HG03097 (cell line): ENCODE measurements at regions not wholly inside any gene's neighbourhood (a gene's known extent, or its start where the extent isn't known, plus 50 kb on each side); places are given as distances from the start of the nearest gene placed in this dataset.
"Not testable (repeated sequence)": the region's sequence is repeated elsewhere in the genome, so short reads cannot be mapped to it uniquely, and the experiment has no call there.

Experiments used
- ATAC-seq: cut with Tn5 transposase; IDR thresholded peaks from one replicate; pipeline ENCODE4 v1.9.1; 2021; ENCODE audit not compliant: unreplicated experiment, low FRiP score

GRCh38 chr20:60095456-60095855 is 137.2 kb downstream of the CDH26 start:
- no peak for ATAC-seq

DNA sequence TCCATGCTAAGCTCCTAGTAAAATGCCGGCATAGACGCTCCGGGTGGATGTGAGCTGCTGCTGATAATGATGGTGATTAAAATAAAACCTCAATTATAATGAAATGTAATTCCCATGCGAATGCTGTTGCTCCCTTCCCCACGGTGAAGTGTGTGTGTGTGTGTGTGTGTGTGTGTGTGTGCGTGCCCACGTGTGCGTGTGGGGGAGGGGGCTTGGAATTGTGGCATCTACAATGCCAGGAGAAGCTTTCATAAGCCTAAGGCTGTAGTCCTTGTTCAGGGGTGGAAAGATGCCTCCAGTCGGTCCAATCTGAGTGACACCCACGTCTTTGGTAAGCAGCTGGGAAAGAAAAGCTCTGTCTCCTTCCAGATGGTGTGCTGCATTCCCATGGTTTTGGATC is 137.9 kb downstream of the CDH26 start:
- no peak for ATAC-seq

DNA sequence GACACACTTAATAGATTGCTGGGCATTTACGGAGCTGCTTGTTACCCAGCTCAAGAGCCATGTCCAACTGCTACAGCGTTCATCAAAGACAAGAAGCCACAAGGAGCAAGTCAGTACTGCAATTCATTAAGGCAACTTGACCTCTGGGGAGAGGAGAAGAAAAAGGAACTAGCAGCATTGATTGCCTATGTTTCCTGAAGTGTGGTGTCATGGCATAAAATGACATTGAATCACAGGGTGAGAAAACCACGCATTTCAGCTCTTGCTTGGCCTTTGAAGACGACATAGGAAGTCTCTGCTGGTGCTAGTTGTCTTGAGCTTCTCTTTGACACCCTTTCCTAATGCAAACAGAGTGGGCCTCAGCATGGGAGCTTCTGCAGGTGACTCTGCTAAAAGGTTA is 139.1 kb downstream of the CDH26 start:
- no peak for ATAC-seq

GRCh38 chr20:60100780-60101179 is 142.6 kb downstream of the CDH26 start:
- peak; percentile 83 for ATAC-seq

- ATAC-seq = no peak
These were observed 143.1 kb downstream of the CDH26 start for GRCh38 chr20:60101201-60101890.

DNA sequence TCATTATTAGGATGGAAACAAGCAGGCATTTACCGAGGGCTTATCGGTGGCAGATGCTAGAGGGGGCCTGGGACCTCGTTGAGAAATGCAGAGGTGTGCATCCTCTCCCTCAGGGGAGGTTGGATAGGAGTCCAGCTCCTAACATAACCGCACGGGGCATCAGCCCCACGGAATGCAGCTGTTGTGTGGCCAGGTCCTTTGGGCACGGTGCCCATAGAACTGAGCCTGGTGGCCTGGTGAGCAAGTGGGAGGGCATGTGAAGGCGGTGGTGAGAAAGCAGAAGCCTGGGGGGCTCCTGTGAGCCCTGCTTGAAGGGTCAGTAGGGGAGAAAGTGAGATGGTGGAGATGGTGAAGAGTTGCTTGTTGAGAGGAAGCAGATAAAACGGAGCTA is 143.7 kb downstream of the CDH26 start:
- ATAC-seq = no peak

- ATAC-seq = no peak
These were observed 144.5 kb downstream of the CDH26 start for GRCh38 chr20:60102665-60103210.

- no peak for ATAC-seq
These were observed 147.0 kb downstream of the CDH26 start for GRCh38 chr20:60104993-60105803.

DNA sequence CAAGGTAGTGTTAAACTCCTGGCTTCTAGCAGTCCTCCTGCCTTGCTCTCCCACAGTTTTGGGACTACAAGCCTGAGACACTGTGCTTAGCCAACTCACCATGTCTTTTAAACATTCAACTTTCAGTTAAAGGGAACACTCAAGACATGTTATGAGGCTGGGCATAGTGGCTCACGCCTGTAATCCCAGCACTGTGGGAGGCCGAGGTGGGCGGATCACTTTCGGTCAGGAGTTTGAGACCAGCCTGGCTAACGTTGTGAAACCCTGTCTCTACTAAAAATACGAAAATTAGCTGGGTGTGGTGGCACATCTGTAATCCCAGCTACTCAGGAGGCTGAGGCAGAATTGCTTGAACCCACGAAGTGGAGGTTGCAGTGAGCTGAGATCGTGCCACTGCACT is 148.0 kb downstream of the CDH26 start:
- not testable (repeated sequence) for ATAC-seq

DNA sequence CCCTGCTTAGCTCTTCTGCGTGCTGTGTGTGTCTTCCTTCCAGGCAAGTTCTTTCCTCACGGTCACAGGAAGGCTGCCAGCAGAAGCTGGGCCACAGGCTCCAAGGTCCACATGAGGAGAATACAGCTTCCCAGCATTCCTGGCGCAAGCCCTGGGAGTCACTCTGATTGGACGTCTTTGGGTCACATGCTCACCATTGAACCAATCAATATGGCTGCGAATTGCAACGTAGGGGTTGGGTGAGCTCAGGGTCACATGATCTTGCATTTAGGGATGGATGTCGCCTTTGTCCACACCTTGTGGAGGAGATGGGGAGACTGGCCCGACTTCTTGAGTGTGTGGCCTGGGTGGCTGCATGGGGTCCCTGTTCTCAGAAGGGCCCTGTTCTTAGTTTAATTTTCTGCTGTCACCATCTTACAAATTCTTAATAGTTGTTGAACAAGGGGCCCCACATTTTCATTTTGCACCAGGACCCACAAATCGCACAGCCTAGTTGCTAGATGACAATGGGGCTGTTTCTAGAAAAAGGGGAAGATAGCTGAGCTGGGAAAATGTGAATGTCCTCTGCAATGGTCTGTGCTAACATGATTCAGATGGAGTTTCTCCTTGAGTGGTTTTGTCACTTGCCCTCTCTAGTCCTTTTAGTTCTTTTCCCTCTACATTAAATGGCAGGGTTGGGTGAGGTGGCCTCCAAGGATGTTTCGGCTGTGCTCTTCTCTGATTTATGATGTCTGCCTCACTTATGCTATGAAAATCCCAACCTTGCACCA is 149.6 kb downstream of the CDH26 start:
- ATAC-seq = no peak

DNA sequence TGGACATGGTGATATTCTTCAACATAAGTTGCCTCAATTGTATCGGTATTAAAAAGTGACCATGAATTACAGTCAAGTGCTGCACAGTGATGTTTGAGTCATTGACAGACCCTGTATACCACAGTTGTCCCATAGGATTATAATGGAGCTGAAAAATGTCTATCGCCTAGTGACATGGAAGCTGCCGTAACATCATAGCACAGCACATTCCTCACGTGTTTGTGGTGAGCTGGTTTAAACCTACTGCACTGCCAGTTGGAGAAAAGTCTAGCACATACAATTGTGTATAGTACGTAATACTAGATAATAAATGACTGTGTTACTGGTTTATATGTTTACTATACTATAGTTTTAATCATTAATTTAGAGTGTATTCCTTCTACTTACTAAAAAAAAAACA is 150.2 kb downstream of the CDH26 start:
- no peak for ATAC-seq

DNA sequence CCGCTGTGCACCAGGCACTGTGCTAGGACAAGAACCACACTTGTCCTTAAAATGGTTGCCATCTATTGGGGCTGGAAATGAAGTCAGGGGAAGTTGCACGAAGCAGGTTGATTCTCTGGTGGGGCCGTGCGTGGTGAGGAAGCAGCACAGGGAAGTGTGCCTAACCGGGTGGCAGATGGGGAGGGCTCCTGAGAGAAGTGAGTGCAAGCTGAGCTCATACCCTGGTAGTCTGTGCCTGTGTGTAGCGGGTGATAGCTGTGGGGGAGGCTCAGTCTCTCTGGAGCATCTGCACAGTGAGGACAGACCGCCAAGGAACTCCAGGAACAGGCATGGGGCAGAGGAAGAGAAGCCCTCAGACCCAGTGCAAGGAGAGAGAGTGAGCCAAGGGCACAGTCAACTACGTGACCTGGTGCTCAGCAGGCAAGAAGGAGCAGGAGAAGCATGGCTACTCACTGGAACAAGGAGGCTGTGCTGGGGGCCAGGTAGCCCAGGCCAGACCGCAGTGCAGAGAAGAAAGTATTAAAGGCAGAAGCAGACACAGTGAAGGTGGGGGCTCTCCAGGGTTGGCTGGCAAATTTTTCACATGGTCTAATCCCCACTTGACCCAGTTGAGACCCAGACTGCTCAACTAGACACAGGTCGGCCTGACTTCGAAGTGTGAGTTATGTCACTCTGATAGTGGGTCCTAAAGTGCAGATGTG is 155.0 kb downstream of the CDH26 start:
- no peak for ATAC-seq

GRCh38 chr20:60113771-60114170 is 155.5 kb downstream of the CDH26 start:
- no peak for ATAC-seq

- ATAC-seq = no peak
These were observed 157.2 kb downstream of the CDH26 start for GRCh38 chr20:60115451-60115850.

- ATAC-seq = no peak
These were observed 158.1 kb downstream of the CDH26 start for GRCh38 chr20:60116128-60116909.

- no peak for ATAC-seq
These were observed 158.8 kb downstream of the CDH26 start for GRCh38 chr20:60117065-60117464.

DNA sequence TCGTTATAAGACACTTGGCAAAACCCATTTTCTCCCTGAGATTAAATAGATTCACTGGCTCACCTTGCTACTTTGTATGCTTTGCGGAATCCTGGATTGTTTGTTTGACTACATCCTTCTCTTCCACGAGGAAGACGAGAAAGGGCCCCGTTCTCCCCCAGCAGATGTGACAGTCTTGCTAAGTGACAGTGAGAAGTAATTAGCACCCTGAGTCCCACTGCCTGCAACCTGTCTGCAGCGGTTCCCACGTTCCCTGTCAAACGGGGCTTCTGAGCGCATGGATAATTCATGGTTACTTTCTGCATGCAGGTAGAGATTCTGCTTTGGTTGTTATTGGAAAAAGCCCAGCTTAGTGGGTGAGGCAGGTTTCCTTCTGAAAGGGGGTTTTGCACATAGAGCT is 163.7 kb downstream of the CDH26 start:
- no peak for ATAC-seq

DNA sequence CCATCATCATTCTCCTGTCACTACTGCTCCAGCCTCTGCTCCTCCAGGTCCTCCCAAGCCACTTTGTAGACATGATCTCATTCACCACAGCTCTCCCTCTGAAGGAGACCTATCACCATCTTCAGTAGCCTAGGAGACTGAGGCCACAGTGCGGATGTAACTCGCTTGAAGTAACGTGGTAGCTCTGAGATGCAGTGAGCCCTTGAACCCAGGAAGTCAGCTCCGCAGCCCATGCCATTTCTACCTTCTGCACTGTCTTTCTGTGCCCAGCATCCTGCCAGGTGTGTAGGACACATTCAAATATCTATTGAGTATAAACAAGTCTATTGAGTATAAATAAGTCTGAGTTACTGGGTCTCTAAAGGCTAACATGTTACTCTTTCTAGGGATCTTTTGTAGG is 164.4 kb downstream of the CDH26 start:
- ATAC-seq = no peak

DNA sequence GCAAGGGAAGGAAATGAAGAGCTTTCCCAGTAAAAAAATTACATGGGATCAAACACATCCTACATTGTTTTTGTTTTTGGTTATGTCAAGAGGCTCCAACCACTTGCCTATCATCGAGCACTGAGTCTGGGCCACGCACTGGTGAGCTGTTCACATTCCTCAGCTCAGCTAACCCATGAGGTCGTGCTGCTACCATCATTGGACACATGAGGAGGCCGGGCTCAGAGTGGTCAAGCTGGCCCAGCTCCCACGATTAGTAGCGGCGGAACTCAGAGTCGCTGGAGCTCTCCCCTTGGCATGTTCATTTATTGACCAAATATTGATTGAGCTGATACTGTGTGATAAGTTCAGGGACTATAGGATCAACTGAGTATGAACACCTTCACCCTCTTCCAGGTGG is 164.9 kb downstream of the CDH26 start:
- no peak for ATAC-seq

- no peak for ATAC-seq
These were observed 165.4 kb downstream of the CDH26 start for GRCh38 chr20:60123652-60124051.
